HL-60 (cell line): ENCODE measurements at regions not wholly inside any gene's neighbourhood (a gene's known extent, or its start where the extent isn't known, plus 50 kb on each side); places are given as distances from the start of the nearest gene placed in this dataset.

Source experiments
- DNase-seq, 2 experiments: peaks; one replicate each; pipeline ENCODE4 v3.0.0-alpha.2; 2010 to 2020; ENCODE audit warnings: low read depth in 1 of 2, low spot score in 1 of 2
- H3K27ac ChIP-seq: fragments of 250-450 bp; sonication (Bioruptor Pico); replicated peaks from 2 replicates; pipeline ENCODE4 v1.5.1; 2020; ENCODE audit warnings: mild to moderate bottlenecking, moderate library complexity
- H3K27me3 ChIP-seq: fragments of 250-450 bp; sonication (Bioruptor Pico); 2 replicates; pipeline ENCODE4 v1.5.1; 2021; ENCODE audit warnings: mild to moderate bottlenecking, moderate library complexity; ENCODE audit not compliant: insufficient read depth, poor library complexity, severe bottlenecking
- H3K4me3 ChIP-seq: replicated peaks from 2 replicates; pipeline ENCODE4 v1.5.1; 2011; ENCODE audit warnings: mild to moderate bottlenecking, control low read depth, low read length; ENCODE audit not compliant: insufficient read depth
- GABPA ChIP-seq: IDR thresholded peaks from 2 replicates; pipeline ENCODE4 v1.6.1; 2012; ENCODE audit warnings: low read depth
- POLR2AphosphoS5 ChIP-seq: IDR thresholded peaks from 2 replicates; pipeline ENCODE4 v1.6.1; 2012; ENCODE audit warnings: low read depth
- SPI1 ChIP-seq: IDR thresholded peaks from 2 replicates; pipeline ENCODE4 v1.6.1; 2012; ENCODE audit warnings: low read depth, mild to moderate bottlenecking, borderline replicate concordance
- TF ChIP-seq, protein P1 (sequence below): IDR thresholded peaks from 2 replicates; pipeline ENCODE4 v1.6.1; 2012; ENCODE audit warnings: low read depth; ENCODE audit not compliant: insufficient replicate concordance
- TF ChIP-seq, protein P2 (sequence below): IDR thresholded peaks from one replicate; pipeline ENCODE4 v1.5.1; 2011; ENCODE audit warnings: low read length, control low read depth, inconsistent platforms; ENCODE audit not compliant: insufficient read depth

GRCh38 chr5:44619875-44620610 lies 188.7 kb upstream of the MRPS30 start:
- DNase-seq, result no peak
- Histone ChIP-seq H3K27ac (no peak overlapping the region), H3K4me3 (no peak overlapping the region), H3K27me3 (no peaks in the 10 kb centered on the region)
- TF ChIP-seq POLR2AphosphoS5 (no peak), GABPA (no peak), SPI1 (no peak)
- TF ChIP-seq, protein P1, sequence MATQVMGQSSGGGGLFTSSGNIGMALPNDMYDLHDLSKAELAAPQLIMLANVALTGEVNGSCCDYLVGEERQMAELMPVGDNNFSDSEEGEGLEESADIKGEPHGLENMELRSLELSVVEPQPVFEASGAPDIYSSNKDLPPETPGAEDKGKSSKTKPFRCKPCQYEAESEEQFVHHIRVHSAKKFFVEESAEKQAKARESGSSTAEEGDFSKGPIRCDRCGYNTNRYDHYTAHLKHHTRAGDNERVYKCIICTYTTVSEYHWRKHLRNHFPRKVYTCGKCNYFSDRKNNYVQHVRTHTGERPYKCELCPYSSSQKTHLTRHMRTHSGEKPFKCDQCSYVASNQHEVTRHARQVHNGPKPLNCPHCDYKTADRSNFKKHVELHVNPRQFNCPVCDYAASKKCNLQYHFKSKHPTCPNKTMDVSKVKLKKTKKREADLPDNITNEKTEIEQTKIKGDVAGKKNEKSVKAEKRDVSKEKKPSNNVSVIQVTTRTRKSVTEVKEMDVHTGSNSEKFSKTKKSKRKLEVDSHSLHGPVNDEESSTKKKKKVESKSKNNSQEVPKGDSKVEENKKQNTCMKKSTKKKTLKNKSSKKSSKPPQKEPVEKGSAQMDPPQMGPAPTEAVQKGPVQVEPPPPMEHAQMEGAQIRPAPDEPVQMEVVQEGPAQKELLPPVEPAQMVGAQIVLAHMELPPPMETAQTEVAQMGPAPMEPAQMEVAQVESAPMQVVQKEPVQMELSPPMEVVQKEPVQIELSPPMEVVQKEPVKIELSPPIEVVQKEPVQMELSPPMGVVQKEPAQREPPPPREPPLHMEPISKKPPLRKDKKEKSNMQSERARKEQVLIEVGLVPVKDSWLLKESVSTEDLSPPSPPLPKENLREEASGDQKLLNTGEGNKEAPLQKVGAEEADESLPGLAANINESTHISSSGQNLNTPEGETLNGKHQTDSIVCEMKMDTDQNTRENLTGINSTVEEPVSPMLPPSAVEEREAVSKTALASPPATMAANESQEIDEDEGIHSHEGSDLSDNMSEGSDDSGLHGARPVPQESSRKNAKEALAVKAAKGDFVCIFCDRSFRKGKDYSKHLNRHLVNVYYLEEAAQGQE, result no peak
- TF ChIP-seq, protein P2, sequence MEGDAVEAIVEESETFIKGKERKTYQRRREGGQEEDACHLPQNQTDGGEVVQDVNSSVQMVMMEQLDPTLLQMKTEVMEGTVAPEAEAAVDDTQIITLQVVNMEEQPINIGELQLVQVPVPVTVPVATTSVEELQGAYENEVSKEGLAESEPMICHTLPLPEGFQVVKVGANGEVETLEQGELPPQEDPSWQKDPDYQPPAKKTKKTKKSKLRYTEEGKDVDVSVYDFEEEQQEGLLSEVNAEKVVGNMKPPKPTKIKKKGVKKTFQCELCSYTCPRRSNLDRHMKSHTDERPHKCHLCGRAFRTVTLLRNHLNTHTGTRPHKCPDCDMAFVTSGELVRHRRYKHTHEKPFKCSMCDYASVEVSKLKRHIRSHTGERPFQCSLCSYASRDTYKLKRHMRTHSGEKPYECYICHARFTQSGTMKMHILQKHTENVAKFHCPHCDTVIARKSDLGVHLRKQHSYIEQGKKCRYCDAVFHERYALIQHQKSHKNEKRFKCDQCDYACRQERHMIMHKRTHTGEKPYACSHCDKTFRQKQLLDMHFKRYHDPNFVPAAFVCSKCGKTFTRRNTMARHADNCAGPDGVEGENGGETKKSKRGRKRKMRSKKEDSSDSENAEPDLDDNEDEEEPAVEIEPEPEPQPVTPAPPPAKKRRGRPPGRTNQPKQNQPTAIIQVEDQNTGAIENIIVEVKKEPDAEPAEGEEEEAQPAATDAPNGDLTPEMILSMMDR, result no peak

GRCh38 chr5:44614845-44615244 lies 193.9 kb upstream of the MRPS30 start:
- no peak for TF ChIP-seq SPI1
- TF ChIP-seq, protein P2, result no peak
- TF ChIP-seq GABPA, result no peak
- TF ChIP-seq POLR2AphosphoS5, result no peak
- TF ChIP-seq, protein P1, result no peak
- H3K27ac ChIP-seq, result no peak overlapping the region
- no peak for DNase-seq
- no peaks in the 10 kb centered on the region for H3K27me3 ChIP-seq
- no peak overlapping the region for H3K4me3 ChIP-seq

- TF ChIP-seq POLR2AphosphoS5 (no peak), GABPA (no peak), SPI1 (no peak)
- TF ChIP-seq, protein P1, result no peak
- TF ChIP-seq, protein P2, result no peak
- DNase-seq, result no peak
- H3K4me3 ChIP-seq, result no peak overlapping the region
- H3K27me3 ChIP-seq, result no peaks in the 10 kb centered on the region
- H3K27ac ChIP-seq, result no peak overlapping the region
Measured at GRCh38 chr5:44613936-44614335, 194.8 kb upstream of the MRPS30 start.
